ENCODE measurements at regions not wholly inside any gene's neighbourhood (a gene's known extent, or its start where the extent isn't known, plus 50 kb on each side); places are given as distances from the start of the nearest gene placed in this dataset.

- TF ChIP-seq CTCF (conservative IDR thresholded peaks at IDR 0.05; ENCODE audit: low read depth, low read length): no peak
- H3K4me3 ChIP-seq (ENCODE audit: low read length): no peak overlapping the region
- DNase-seq (ENCODE audit: low read depth): peak; percentile 14
Measured at GRCh38 chr12:90098132-90098779, 389.6 kb upstream of the ATP2B1 start.

- DNase-seq (ENCODE audit: low read depth): no peak
- no peak for TF ChIP-seq CTCF (conservative IDR thresholded peaks at IDR 0.05; ENCODE audit: low read depth, low read length)
- H3K4me3 ChIP-seq (ENCODE audit: low read length): no peak overlapping the region
Measured at GRCh38 chr12:90091809-90092208, 383.2 kb upstream of the ATP2B1 start.

GRCh38 chr12:90090929-90091651, 382.5 kb upstream of the ATP2B1 start:
- no peak for TF ChIP-seq CTCF (conservative IDR thresholded peaks at IDR 0.05; ENCODE audit: low read depth, low read length)
- peak; percentile 95 for DNase-seq (ENCODE audit: low read depth)
- H3K4me3 ChIP-seq (ENCODE audit: low read length): no peak overlapping the region

GRCh38 chr12:90086281-90086680, 377.6 kb upstream of the ATP2B1 start:
- no peak for TF ChIP-seq CTCF (conservative IDR thresholded peaks at IDR 0.05; ENCODE audit: low read depth, low read length)
- DNase-seq (ENCODE audit: low read depth): no peak
- H3K4me3 ChIP-seq (ENCODE audit: low read length): no peak overlapping the region

- DNase-seq (ENCODE audit: low read depth): no peak
- H3K4me3 ChIP-seq (ENCODE audit: low read length): no peak overlapping the region
- no peak for TF ChIP-seq CTCF (conservative IDR thresholded peaks at IDR 0.05; ENCODE audit: low read depth, low read length)
Measured at GRCh38 chr12:90085494-90086274, 377.0 kb upstream of the ATP2B1 start.

GRCh38 chr12:90084018-90084417, 375.4 kb upstream of the ATP2B1 start:
- no peak for DNase-seq (ENCODE audit: low read depth)
- H3K4me3 ChIP-seq (ENCODE audit: low read length): no peak overlapping the region
- no peak for TF ChIP-seq CTCF (conservative IDR thresholded peaks at IDR 0.05; ENCODE audit: low read depth, low read length)

Data from retinal pigment epithelial cell (primary cell).